Astrocyte (in vitro differentiated cells and primary cell): ENCODE measurements at regions not wholly inside any gene's neighbourhood (a gene's known extent, or its start where the extent isn't known, plus 50 kb on each side); places are given as distances from the start of the nearest gene placed in this dataset.

Experiments
- CTCF ChIP-seq: IDR thresholded peaks from 2 replicates; pipeline ENCODE4 v1.5.1; 2011; ENCODE audit warnings: low read depth, mild to moderate bottlenecking, inconsistent platforms, low read length, moderate library complexity; ENCODE audit not compliant: insufficient read depth
- EZH2 ChIP-seq: IDR thresholded peaks from 2 replicates; pipeline ENCODE4 v1.6.1; 2012; ENCODE audit warnings: mild to moderate bottlenecking, low read length, inconsistent platforms; ENCODE audit not compliant: insufficient read depth

DNA sequence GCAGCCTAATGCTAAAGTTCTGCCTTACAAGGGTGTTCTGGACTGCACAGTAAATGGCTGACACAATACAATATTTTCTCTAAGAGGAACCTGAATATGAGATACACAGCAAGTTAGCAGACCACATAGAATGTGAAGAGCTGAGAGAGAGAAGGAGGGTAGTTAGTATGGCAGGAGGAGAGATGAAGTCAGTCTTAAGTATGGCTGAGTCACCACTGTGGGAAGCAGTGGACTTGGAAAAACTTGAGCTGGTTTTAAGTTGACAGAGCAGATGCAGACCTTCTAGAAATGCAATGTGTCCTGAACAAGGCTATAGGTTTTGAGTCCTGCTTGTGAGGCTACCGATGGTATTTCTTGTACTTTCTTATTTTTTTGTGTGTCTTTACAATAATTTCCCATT lies 172.5 kb downstream of the SH2D1A start:
- TF ChIP-seq EZH2, result no peak
- no peak for TF ChIP-seq CTCF
